Kidney (tissue), 13 donors: ENCODE measurements at regions not wholly inside any gene's neighbourhood (a gene's known extent, or its start where the extent isn't known, plus 50 kb on each side); places are given as distances from the start of the nearest gene placed in this dataset.

Experiments used
- DNase-seq, 5 donors: peaks; one replicate each; pipeline ENCODE4 v3.0.0-alpha.2; 2013 to 2020
- FAIRE-seq: peaks from 2 replicates; lab custom pipeline; 2012; peaks lifted over from hg19 to GRCh38; lab: Jason Lieb, UNC
- H3K27ac ChIP-seq, 2 donors: one replicate each; pipeline ENCODE4 v1.7.0; 2013; ENCODE audit warnings: low read depth in 2 of 2, low read length in 2 of 2, inconsistent platforms in 1 of 2
- H3K27me3 ChIP-seq: one replicate; pipeline ENCODE4 v1.7.1; 2013; ENCODE audit warnings: low read length, inconsistent platforms; ENCODE audit not compliant: control insufficient read depth, insufficient read depth
- H3K36me3 ChIP-seq, 3 donors: one replicate each; pipeline versions ENCODE4 v1.7.0 to v1.7.1; 2013; ENCODE audit warnings: low read length in 3 of 3, control low read depth in 1 of 3, inconsistent platforms in 1 of 3; ENCODE audit not compliant: insufficient read depth in 3 of 3, control insufficient read depth in 2 of 3
- H3K4me1 ChIP-seq, 3 donors: one replicate each; pipeline versions ENCODE4 v1.7.0 to v1.7.1; 2013; ENCODE audit warnings: low read length in 3 of 3, inconsistent platforms in 1 of 3, low read depth in 1 of 3; ENCODE audit not compliant: control insufficient read depth in 2 of 3, insufficient read depth in 2 of 3
- H3K4me3 ChIP-seq, 3 donors: one replicate each; pipeline versions ENCODE4 v1.7.0 to v1.8.1; 2013; ENCODE audit warnings: low read length in 3 of 3, control low read depth in 1 of 3, inconsistent platforms in 1 of 3
- H3K9ac ChIP-seq, 3 donors: one replicate each; pipeline versions ENCODE4 v1.7.0 to v1.7.1; 2013; ENCODE audit warnings: low read length in 3 of 3, control low read depth in 1 of 3, inconsistent platforms in 1 of 3
- H3K9me3 ChIP-seq, 3 donors: one replicate each; pipeline versions ENCODE4 v1.7.0 to v1.7.1; 2013; ENCODE audit warnings: low read length in 3 of 3, control low read depth in 1 of 3, inconsistent platforms in 1 of 3; ENCODE audit not compliant: control insufficient read depth in 2 of 3, insufficient read depth in 1 of 3
- intact Hi-C: fragments of 100-400 bp; cut with DNase I; formaldehyde crosslinking; loops from one replicate; pipeline ENCODE4 v1.11.1; 2022
- TF ChIP-seq, protein P1 (sequence below): IDR thresholded peaks from 3 replicates; pipeline ENCODE4 v1.5.1; 2012; ENCODE audit warnings: mild to moderate bottlenecking, moderate library complexity, borderline replicate concordance; ENCODE audit not compliant: insufficient read depth; ENCODE audit errors: extremely low read depth
- donor health status: control.
- donor health status: control.
- donor health status: control.
- donor health status: control.
- donor health status: control.
- donor health status: DM: yes; HTN: yes; CAD: no.
- donor health status: Normal renal cell carcinoma (clear cell type).

DNA sequence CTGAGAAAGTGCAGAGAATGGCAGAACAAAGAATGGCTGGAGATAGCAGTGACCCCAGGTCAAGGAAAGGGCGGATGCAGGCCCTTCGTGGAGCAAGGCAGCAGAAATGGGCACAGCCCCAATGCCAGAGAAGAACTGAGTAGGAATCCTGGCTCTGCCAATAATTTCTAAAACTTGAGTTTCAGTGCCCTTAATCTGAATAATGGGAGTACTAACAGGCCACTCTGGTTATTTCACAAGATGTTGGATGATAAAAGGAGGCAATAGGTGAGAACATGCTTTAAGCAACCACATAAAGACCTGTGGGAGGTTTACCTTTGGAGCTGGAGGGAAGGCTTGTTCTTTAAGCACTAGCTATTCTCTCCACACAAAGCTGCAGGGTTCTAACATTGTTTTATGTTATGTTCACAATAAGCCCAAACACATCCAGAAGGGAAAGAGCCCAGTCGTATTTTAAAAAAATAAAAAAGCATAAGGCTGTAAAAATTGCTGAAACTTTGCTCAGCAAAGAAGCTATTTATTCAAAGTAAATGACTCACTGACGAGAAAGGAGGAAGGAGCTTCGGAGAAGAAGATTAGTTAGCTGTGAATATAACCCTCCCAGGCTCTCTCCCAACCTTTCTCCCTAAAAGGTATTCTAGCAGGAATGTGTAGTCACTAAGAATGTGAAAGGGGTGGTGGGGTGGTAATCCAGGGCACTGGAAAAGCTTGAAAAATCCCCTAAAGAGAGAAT lies 470.2 kb downstream of the TXNL1 start:
- no peak for FAIRE-seq
- intact Hi-C loops: no loop called here
- DNase-seq: no peak
- Histone ChIP-seq H3K9me3 (no peaks in the 10 kb centered on the region), H3K36me3 (no peaks in the 10 kb centered on the region), H3K4me3 (no peak overlapping the region), H3K27me3 (no peaks in the 10 kb centered on the region), H3K4me1 (peaks cover 0 to 3% (median 0%) of the 10 kb centered on the region in 3 donors), H3K27ac (no peak overlapping the region), H3K9ac (no peak overlapping the region)
- TF ChIP-seq, protein P1, sequence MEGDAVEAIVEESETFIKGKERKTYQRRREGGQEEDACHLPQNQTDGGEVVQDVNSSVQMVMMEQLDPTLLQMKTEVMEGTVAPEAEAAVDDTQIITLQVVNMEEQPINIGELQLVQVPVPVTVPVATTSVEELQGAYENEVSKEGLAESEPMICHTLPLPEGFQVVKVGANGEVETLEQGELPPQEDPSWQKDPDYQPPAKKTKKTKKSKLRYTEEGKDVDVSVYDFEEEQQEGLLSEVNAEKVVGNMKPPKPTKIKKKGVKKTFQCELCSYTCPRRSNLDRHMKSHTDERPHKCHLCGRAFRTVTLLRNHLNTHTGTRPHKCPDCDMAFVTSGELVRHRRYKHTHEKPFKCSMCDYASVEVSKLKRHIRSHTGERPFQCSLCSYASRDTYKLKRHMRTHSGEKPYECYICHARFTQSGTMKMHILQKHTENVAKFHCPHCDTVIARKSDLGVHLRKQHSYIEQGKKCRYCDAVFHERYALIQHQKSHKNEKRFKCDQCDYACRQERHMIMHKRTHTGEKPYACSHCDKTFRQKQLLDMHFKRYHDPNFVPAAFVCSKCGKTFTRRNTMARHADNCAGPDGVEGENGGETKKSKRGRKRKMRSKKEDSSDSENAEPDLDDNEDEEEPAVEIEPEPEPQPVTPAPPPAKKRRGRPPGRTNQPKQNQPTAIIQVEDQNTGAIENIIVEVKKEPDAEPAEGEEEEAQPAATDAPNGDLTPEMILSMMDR: no peak

DNA sequence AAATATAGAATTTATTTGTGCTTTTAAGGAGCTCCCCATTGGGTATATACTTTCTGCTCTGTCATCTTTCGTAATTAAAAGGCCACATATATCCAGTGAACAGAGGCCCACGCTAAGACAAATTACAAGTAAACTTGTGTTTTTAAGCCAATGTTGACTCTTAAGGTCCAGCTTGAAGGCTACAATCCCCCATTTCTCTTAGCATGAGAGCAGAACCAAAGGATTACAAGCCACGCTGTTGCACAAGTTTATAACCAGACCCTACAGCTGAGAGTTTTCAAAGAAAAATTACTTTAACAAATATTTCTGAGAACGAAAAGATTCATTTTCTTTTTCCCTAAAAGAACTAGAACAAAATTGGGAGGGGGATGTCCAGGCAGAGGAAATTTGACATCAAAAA lies 471.0 kb downstream of the TXNL1 start:
- TF ChIP-seq, protein P1: no peak
- Histone ChIP-seq H3K27ac (no peak overlapping the region), H3K36me3 (no peaks in the 10 kb centered on the region), H3K9ac (no peak overlapping the region), H3K4me1 (peaks cover 0 to 3% (median 0%) of the 10 kb centered on the region in 3 donors), H3K4me3 (no peak overlapping the region), H3K27me3 (no peaks in the 10 kb centered on the region), H3K9me3 (no peaks in the 10 kb centered on the region)
- peak in 1 of 5 donors; percentile 55 for DNase-seq
- no peak for FAIRE-seq
- intact Hi-C loops: no loop called here

DNA sequence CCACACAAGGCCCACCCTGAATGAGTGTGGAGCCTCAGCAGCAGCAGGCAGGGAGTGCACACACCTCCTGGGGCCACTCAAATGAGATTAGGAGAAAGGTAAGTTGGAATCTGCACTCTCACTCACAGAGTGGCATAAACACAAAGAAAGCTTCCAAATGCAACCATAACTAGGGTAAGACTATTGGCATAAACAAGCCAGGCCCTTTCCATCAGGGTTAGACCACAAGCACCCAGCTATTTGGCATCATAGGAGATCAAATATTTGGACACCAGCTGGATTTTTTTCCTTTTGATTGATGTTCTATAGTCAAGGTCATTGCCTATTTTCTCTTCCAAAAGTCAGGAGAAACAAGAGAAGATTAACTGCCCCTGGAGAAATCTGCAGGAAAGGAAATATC lies 471.5 kb downstream of the TXNL1 start:
- FAIRE-seq (no peak), DNase-seq (no peak)
- peaks cover 0 to 3% (median 0%) of the 10 kb centered on the region in 3 donors for H3K4me1 ChIP-seq
- no peak overlapping the region for H3K27ac ChIP-seq
- no peak overlapping the region for H3K4me3 ChIP-seq
- H3K9me3 ChIP-seq: no peaks in the 10 kb centered on the region
- no peak overlapping the region for H3K9ac ChIP-seq
- intact Hi-C loops: no loop called here
- TF ChIP-seq, protein P1: no peak
- H3K36me3 ChIP-seq: no peaks in the 10 kb centered on the region
- H3K27me3 ChIP-seq: no peaks in the 10 kb centered on the region
